HUDEP-2 (cell line): ENCODE measurements at regions not wholly inside any gene's neighbourhood (a gene's known extent, or its start where the extent isn't known, plus 50 kb on each side); places are given as distances from the start of the nearest gene placed in this dataset.

Source experiments
- DNase-seq, 76 experiments: peaks; one replicate each; lab custom pipeline; 2025; ENCODE audit not compliant: unreplicated experiment in 76 of 76; lab: John Stamatoyannopoulos, UW

GRCh38 chr10:22770270-22770669 is 55.9 kb upstream of the PIP4K2A start:
- DNase-seq: no peak

- no peak for DNase-seq
These were observed 53.5 kb upstream of the PIP4K2A start for GRCh38 chr10:22767859-22768258.

GRCh38 chr10:22766693-22767092 is 52.3 kb upstream of the PIP4K2A start:
- no peak for DNase-seq

- DNase-seq: no peak
These were observed 51.5 kb upstream of the PIP4K2A start for GRCh38 chr10:22765660-22766547.

GRCh38 chr10:22764639-22765038 is 50.3 kb upstream of the PIP4K2A start:
- DNase-seq: no peak
